ENCODE measurements at regions not wholly inside any gene's neighbourhood (a gene's known extent, or its start where the extent isn't known, plus 50 kb on each side); places are given as distances from the start of the nearest gene placed in this dataset.
"Not testable (repeated sequence)": the region's sequence is repeated elsewhere in the genome, so short reads cannot be mapped to it uniquely, and the experiment has no call there.

- DNase-seq: not testable (repeated sequence)
Observed at GRCh38 chr21:7837315-7837714, 2684.1 kb upstream of the TPTE start.

GRCh38 chr21:7853426-7853825, 2668.0 kb upstream of the TPTE start:
- not testable (repeated sequence) for DNase-seq

- not testable (repeated sequence) for DNase-seq
Observed at GRCh38 chr21:7853836-7854235, 2667.5 kb upstream of the TPTE start.

All from CD4-positive, alpha-beta T cell treated with Interleukin-21 for 1 hour (primary cell).